SIG-M5 treated with dmso at 0.1 percent for 504 hours (cell line): ENCODE measurements at regions not wholly inside any gene's neighbourhood (a gene's known extent, or its start where the extent isn't known, plus 50 kb on each side); places are given as distances from the start of the nearest gene placed in this dataset.

ENCODE experiments used
- DNase-seq: peaks from one replicate; lab custom pipeline; 2025; ENCODE audit not compliant: unreplicated experiment; lab: John Stamatoyannopoulos, UW

- DNase-seq, result no peak
Observed at GRCh38 chr10:114767986-114768821, 53.4 kb upstream of the FHIP2A start.

- DNase-seq, result no peak
Observed at GRCh38 chr10:114770009-114770408, 51.6 kb upstream of the FHIP2A start.

GRCh38 chr10:114771157-114771556 is 50.4 kb upstream of the FHIP2A start:
- DNase-seq, result no peak

GRCh38 chr10:114771749-114772148 is 49.8 kb upstream of the FHIP2A start:
- DNase-seq, result no peak
